Fibroblast of skin of left quadriceps (primary cell): ENCODE measurements at regions not wholly inside any gene's neighbourhood (a gene's known extent, or its start where the extent isn't known, plus 50 kb on each side); places are given as distances from the start of the nearest gene placed in this dataset.

Experiments
- DNase-seq, 2 experiments: peaks; one replicate each; pipeline ENCODE4 v3.0.0-alpha.2; 2013; ENCODE audit warnings: low read depth in 2 of 2

GRCh38 chr5:77157732-77158532, 52.5 kb upstream of the PDE8B start:
- no peak for DNase-seq

GRCh38 chr5:77156379-77156778, 54.1 kb upstream of the PDE8B start:
- DNase-seq = no peak

GRCh38 chr5:77155179-77155785, 55.2 kb upstream of the PDE8B start:
- DNase-seq = no peak

GRCh38 chr5:77152441-77152840, 58.0 kb upstream of the PDE8B start:
- no peak for DNase-seq

GRCh38 chr5:77151501-77151900, 59.0 kb upstream of the PDE8B start:
- DNase-seq = no peak

- no peak for DNase-seq
Measured at GRCh38 chr5:77146896-77147295, 59.8 kb upstream of the ZBED3 start.

GRCh38 chr5:77145666-77146065, 58.6 kb upstream of the ZBED3 start:
- peak; percentile 24 to 32 for DNase-seq

GRCh38 chr5:77144837-77145139, 57.7 kb upstream of the ZBED3 start:
- DNase-seq = no peak

- peak; percentile 36 to 39 for DNase-seq
Measured at GRCh38 chr5:77143998-77144836, 57.1 kb upstream of the ZBED3 start.

GRCh38 chr5:77140350-77140749, 53.3 kb upstream of the ZBED3 start:
- DNase-seq = no peak

- no peak for DNase-seq
Measured at GRCh38 chr5:77139001-77139400, 51.9 kb upstream of the ZBED3 start.
